ENCODE measurements at regions not wholly inside any gene's neighbourhood (a gene's known extent, or its start where the extent isn't known, plus 50 kb on each side); places are given as distances from the start of the nearest gene placed in this dataset.
A peak's percentile ranks its signal among the peaks of the same experiment; 100 is the strongest.

- H3K4me3 ChIP-seq (replicated peaks; ENCODE audit: low read depth, low read length): no peak overlapping the region
- TF ChIP-seq CTCF (IDR thresholded peaks at IDR 0.05; ENCODE audit: low read depth, low read length, missing control alignments): no peak
- DNase-seq (ENCODE audit: extremely low read depth, low read depth): no peak
Measured at GRCh38 chr3:55337641-55338180, 149.4 kb downstream of the WNT5A start.

- DNase-seq (ENCODE audit: extremely low read depth, low read depth): no peak
- no peak overlapping the region for H3K4me3 ChIP-seq (replicated peaks; ENCODE audit: low read depth, low read length)
- no peak for TF ChIP-seq CTCF (IDR thresholded peaks at IDR 0.05; ENCODE audit: low read depth, low read length, missing control alignments)
Measured at GRCh38 chr3:55333923-55334322, 153.2 kb downstream of the WNT5A start.

GRCh38 chr3:55333046-55333445 lies 154.1 kb downstream of the WNT5A start:
- no peak for TF ChIP-seq CTCF (IDR thresholded peaks at IDR 0.05; ENCODE audit: low read depth, low read length, missing control alignments)
- no peak overlapping the region for H3K4me3 ChIP-seq (replicated peaks; ENCODE audit: low read depth, low read length)

GRCh38 chr3:55332176-55332575 lies 154.9 kb downstream of the WNT5A start:
- H3K4me3 ChIP-seq (replicated peaks; ENCODE audit: low read depth, low read length): no peak overlapping the region
- DNase-seq (ENCODE audit: extremely low read depth, low read depth): no peak
- no peak for TF ChIP-seq CTCF (IDR thresholded peaks at IDR 0.05; ENCODE audit: low read depth, low read length, missing control alignments)

More at GRCh38 chr3:55333046-55333445, 154.1 kb downstream of the WNT5A start:
- no peak for DNase-seq (ENCODE audit: extremely low read depth, low read depth)

GRCh38 chr3:55331524-55331923 lies 155.6 kb downstream of the WNT5A start:
- DNase-seq (ENCODE audit: extremely low read depth, low read depth): no peak
- H3K4me3 ChIP-seq (replicated peaks; ENCODE audit: low read depth, low read length): no peak overlapping the region
- no peak for TF ChIP-seq CTCF (IDR thresholded peaks at IDR 0.05; ENCODE audit: low read depth, low read length, missing control alignments)

GRCh38 chr3:55330756-55331155 lies 156.3 kb downstream of the WNT5A start:
- no peak for TF ChIP-seq CTCF (IDR thresholded peaks at IDR 0.05; ENCODE audit: low read depth, low read length, missing control alignments)
- DNase-seq (ENCODE audit: extremely low read depth, low read depth): no peak
- H3K4me3 ChIP-seq (replicated peaks; ENCODE audit: low read depth, low read length): no peak overlapping the region

GRCh38 chr3:55330355-55330754 lies 156.8 kb downstream of the WNT5A start:
- TF ChIP-seq CTCF (IDR thresholded peaks at IDR 0.05; ENCODE audit: low read depth, low read length, missing control alignments): no peak
- peak; percentile 92 for DNase-seq (ENCODE audit: extremely low read depth, low read depth)
- H3K4me3 ChIP-seq (replicated peaks; ENCODE audit: low read depth, low read length): no peak overlapping the region
